ENCODE measurements at regions not wholly inside any gene's neighbourhood (a gene's known extent, or its start where the extent isn't known, plus 50 kb on each side); places are given as distances from the start of the nearest gene placed in this dataset.

GRCh38 chr4:58551676-58552075, 1441.5 kb upstream of the IGFBP7 start:
- no peak for DNase-seq

GRCh38 chr4:58543465-58543864, 1433.3 kb upstream of the IGFBP7 start:
- DNase-seq: no peak

- DNase-seq: no peak
Measured at GRCh38 chr4:58541926-58542325, 1431.7 kb upstream of the IGFBP7 start.

GRCh38 chr4:58522765-58523382, 1412.7 kb upstream of the IGFBP7 start:
- no peak for DNase-seq

GRCh38 chr4:58515226-58515625, 1405.0 kb upstream of the IGFBP7 start:
- DNase-seq: no peak

- DNase-seq: no peak
Measured at GRCh38 chr4:58514299-58514698, 1404.1 kb upstream of the IGFBP7 start.

GRCh38 chr4:58510652-58511051, 1400.5 kb upstream of the IGFBP7 start:
- no peak for DNase-seq

GRCh38 chr4:58507079-58507478, 1396.9 kb upstream of the IGFBP7 start:
- no peak for DNase-seq

GRCh38 chr4:58502839-58503238, 1392.7 kb upstream of the IGFBP7 start:
- no peak for DNase-seq

GRCh38 chr4:58499182-58499581, 1389.0 kb upstream of the IGFBP7 start:
- DNase-seq: no peak

- DNase-seq: no peak
Measured at GRCh38 chr4:58491620-58492019, 1381.4 kb upstream of the IGFBP7 start.

GRCh38 chr4:58477950-58478349, 1367.8 kb upstream of the IGFBP7 start:
- DNase-seq: no peak

GRCh38 chr4:58477513-58477912, 1367.3 kb upstream of the IGFBP7 start:
- no peak for DNase-seq

- DNase-seq: no peak
Measured at GRCh38 chr4:58475097-58475496, 1364.9 kb upstream of the IGFBP7 start.

GRCh38 chr4:58465031-58465430, 1354.8 kb upstream of the IGFBP7 start:
- DNase-seq: no peak

- no peak for DNase-seq
Measured at GRCh38 chr4:58456727-58457384, 1346.7 kb upstream of the IGFBP7 start.

- DNase-seq: no peak
Measured at GRCh38 chr4:58453956-58454355, 1343.8 kb upstream of the IGFBP7 start.

GRCh38 chr4:58451707-58452106, 1341.5 kb upstream of the IGFBP7 start:
- DNase-seq: no peak

GRCh38 chr4:58435871-58436270, 1325.7 kb upstream of the IGFBP7 start:
- DNase-seq: no peak

GRCh38 chr4:58413849-58414248, 1303.7 kb upstream of the IGFBP7 start:
- no peak for DNase-seq

- DNase-seq: no peak
Measured at GRCh38 chr4:58411904-58412303, 1301.7 kb upstream of the IGFBP7 start.

- DNase-seq: no peak
Measured at GRCh38 chr4:58406762-58407161, 1296.6 kb upstream of the IGFBP7 start.

- DNase-seq: no peak
Measured at GRCh38 chr4:58368221-58368620, 1258.0 kb upstream of the IGFBP7 start.

GRCh38 chr4:58360354-58361133, 1250.4 kb upstream of the IGFBP7 start:
- no peak for DNase-seq
